ENCODE measurements at regions not wholly inside any gene's neighbourhood (a gene's known extent, or its start where the extent isn't known, plus 50 kb on each side); places are given as distances from the start of the nearest gene placed in this dataset.
"Not testable (repeated sequence)": the region's sequence is repeated elsewhere in the genome, so short reads cannot be mapped to it uniquely, and the experiment has no call there.

- no peak for DNase-seq (ENCODE audit: insufficient read length, low spot score)
- FAIRE-seq: no peak
Measured at GRCh38 chr2:195471807-195472206, 185.2 kb upstream of the SLC39A10 start.

- FAIRE-seq: no peak
- DNase-seq (ENCODE audit: insufficient read length, low spot score): no peak
Measured at GRCh38 chr2:195471163-195471562, 185.9 kb upstream of the SLC39A10 start.

- FAIRE-seq (peak; percentile 52), DNase-seq (ENCODE audit: insufficient read length, low spot score) (no peak)
Measured at GRCh38 chr2:195470622-195471021, 186.4 kb upstream of the SLC39A10 start.

- DNase-seq (ENCODE audit: insufficient read length, low spot score) (no peak), FAIRE-seq (no peak)
Measured at GRCh38 chr2:195468771-195469170, 188.3 kb upstream of the SLC39A10 start.

GRCh38 chr2:195466427-195466826 is 190.6 kb upstream of the SLC39A10 start:
- DNase-seq (ENCODE audit: insufficient read length, low spot score) (no peak), FAIRE-seq (no peak)

- DNase-seq (ENCODE audit: insufficient read length, low spot score) (no peak), FAIRE-seq (no peak)
Measured at GRCh38 chr2:195461010-195461409, 196.0 kb upstream of the SLC39A10 start.

- DNase-seq (ENCODE audit: insufficient read length, low spot score): no peak
- no peak for FAIRE-seq
Measured at GRCh38 chr2:195458936-195459335, 198.1 kb upstream of the SLC39A10 start.

- DNase-seq (ENCODE audit: insufficient read length, low spot score) (no peak), FAIRE-seq (no peak)
Measured at GRCh38 chr2:195457873-195458272, 199.2 kb upstream of the SLC39A10 start.

- FAIRE-seq (no peak), DNase-seq (ENCODE audit: insufficient read length, low spot score) (no peak)
Measured at GRCh38 chr2:195456771-195457170, 200.3 kb upstream of the SLC39A10 start.

GRCh38 chr2:195451160-195451559 is 205.9 kb upstream of the SLC39A10 start:
- DNase-seq (ENCODE audit: insufficient read length, low spot score): no peak

GRCh38 chr2:195450552-195451113 is 206.4 kb upstream of the SLC39A10 start:
- DNase-seq (ENCODE audit: insufficient read length, low spot score) (no peak), FAIRE-seq (no peak)

More at GRCh38 chr2:195451160-195451559, 205.9 kb upstream of the SLC39A10 start:
- FAIRE-seq: peak; percentile 26

GRCh38 chr2:195447323-195447975 is 209.6 kb upstream of the SLC39A10 start:
- DNase-seq (ENCODE audit: insufficient read length, low spot score) (no peak), FAIRE-seq (no peak)

GRCh38 chr2:195445639-195446038 is 211.4 kb upstream of the SLC39A10 start:
- DNase-seq (ENCODE audit: insufficient read length, low spot score): no peak
- FAIRE-seq: no peak

- DNase-seq (ENCODE audit: insufficient read length, low spot score): no peak
- no peak for FAIRE-seq
Measured at GRCh38 chr2:195443926-195444325, 213.1 kb upstream of the SLC39A10 start.

- FAIRE-seq: no peak
Measured at GRCh38 chr2:195442458-195443175, 214.4 kb upstream of the SLC39A10 start.

GRCh38 chr2:195438692-195439091 is 218.3 kb upstream of the SLC39A10 start:
- DNase-seq (ENCODE audit: insufficient read length, low spot score) (no peak), FAIRE-seq (no peak)

More at GRCh38 chr2:195442458-195443175, 214.4 kb upstream of the SLC39A10 start:
- no peak for DNase-seq (ENCODE audit: insufficient read length, low spot score)

- no peak for FAIRE-seq
- DNase-seq (ENCODE audit: insufficient read length, low spot score): no peak
Measured at GRCh38 chr2:195437521-195437920, 219.5 kb upstream of the SLC39A10 start.

- FAIRE-seq: no peak
- DNase-seq (ENCODE audit: insufficient read length, low spot score): no peak
Measured at GRCh38 chr2:195434346-195434745, 222.7 kb upstream of the SLC39A10 start.

- DNase-seq (ENCODE audit: insufficient read length, low spot score); FAIRE-seq: not testable (repeated sequence)
Measured at GRCh38 chr2:195433729-195434128, 223.3 kb upstream of the SLC39A10 start.

GRCh38 chr2:195428673-195429072 is 228.4 kb upstream of the SLC39A10 start:
- FAIRE-seq: no peak
- DNase-seq (ENCODE audit: insufficient read length, low spot score): no peak

GRCh38 chr2:195425328-195425727 is 231.7 kb upstream of the SLC39A10 start:
- no peak for DNase-seq (ENCODE audit: insufficient read length, low spot score)
- FAIRE-seq: no peak

GRCh38 chr2:195419033-195419432 is 238.0 kb upstream of the SLC39A10 start:
- DNase-seq (ENCODE audit: insufficient read length, low spot score): no peak
- no peak for FAIRE-seq
